Transverse colon (tissue), 4 donors: ENCODE measurements at regions not wholly inside any gene's neighbourhood (a gene's known extent, or its start where the extent isn't known, plus 50 kb on each side); places are given as distances from the start of the nearest gene placed in this dataset.

ENCODE experiments used
- DNase-seq: peaks from one replicate; pipeline ENCODE4 v3.0.0-alpha.2; 2019
- H3K27ac ChIP-seq, 4 donors: fragments of 200-600 bp; sonication (generic); 2 replicates each; pipeline ENCODE4 v1.5.1; 2016 to 2018; ENCODE audit warnings: inconsistent platforms in 4 of 4
- H3K27me3 ChIP-seq: fragments of 200-600 bp; sonication (generic); 2 replicates; pipeline ENCODE4 v1.5.1; 2017; ENCODE audit warnings: inconsistent platforms
- H3K36me3 ChIP-seq, 4 donors: fragments of 200-600 bp; sonication (generic); 2 replicates each; pipeline ENCODE4 v1.5.1; 2017 to 2019; ENCODE audit warnings: inconsistent platforms in 4 of 4
- H3K4me1 ChIP-seq, 4 donors: fragments of 200-600 bp; sonication (generic); 2 replicates each; pipeline ENCODE4 v1.5.1; 2017 to 2020; ENCODE audit warnings: inconsistent platforms in 4 of 4
- H3K4me3 ChIP-seq, 4 donors: fragments of 200-600 bp; sonication (generic); 1 replicate in 1 of 4; 2 replicates in 3 of 4; pipeline versions ENCODE4 v1.5.1 to v1.6.1; 2017 to 2019; ENCODE audit warnings: inconsistent platforms in 4 of 4
- H3K9me3 ChIP-seq, 2 donors: fragments of 200-600 bp; sonication (generic); 2 replicates each; pipeline ENCODE4 v1.5.1; 2017 to 2019; ENCODE audit warnings: inconsistent platforms in 2 of 2
- CTCF ChIP-seq, 5 experiments: fragments of 200-600 bp in 3 of 5; fragments of 450-650 bp in 2 of 5; sonication (generic) in 3 of 5; IDR thresholded peaks; 1 replicate in 2 of 5; 2 replicates in 3 of 5; pipeline ENCODE4 v1.5.1; 2016 to 2017; ENCODE audit warnings: antibody characterized with exemption in 5 of 5, inconsistent platforms in 3 of 5, mild to moderate bottlenecking in 2 of 5, moderate library complexity in 1 of 5
- EP300 ChIP-seq: sonication (generic); formaldehyde crosslinking; IDR thresholded peaks from one replicate; pipeline ENCODE4 v1.6.1; 2017; ENCODE audit warnings: antibody characterized with exemption, low read depth
- POLR2A ChIP-seq: fragments of 450-650 bp; IDR thresholded peaks from one replicate; pipeline ENCODE4 v1.6.1; 2016; ENCODE audit warnings: antibody characterized with exemption, mild to moderate bottlenecking, moderate library complexity
- POLR2AphosphoS5 ChIP-seq, 3 donors: sonication (generic); formaldehyde crosslinking; IDR thresholded peaks; one replicate each; pipeline ENCODE4 v1.6.1; 2016; ENCODE audit warnings: antibody characterized with exemption in 3 of 3
- WGBS, 2 donors: methylation state at CpG; one replicate each; pipeline ENCODE4 v1.1.5; 2018; ENCODE audit warnings: low coverage in 1 of 2; 5-methylcytosine and 5-hydroxymethylcytosine counted together
- in situ Hi-C, 4 donors: fragments of 200-750 bp; cut with MboI; loops; one replicate each; pipeline versions ENCODE4 v1.15.0 to v1.15.1; 2017; ENCODE audit warnings: low sequenced_read_pairs in 3 of 4, low pct_ligation_motif_present in 1 of 4, low pct_unique_long_range_greater_than_20kb in 1 of 4
- intact Hi-C: fragments of 100-400 bp; cut with DNase I; formaldehyde crosslinking; loops from one replicate; pipeline ENCODE4 v1.15.1; 2023; ENCODE audit warnings: low total_unique reads

- intact Hi-C loops (no loop called here), in situ Hi-C loops (no loop called here)
- WGBS, 2 donors = 46 to 76% methylated on average over 2 of the region's 2 CpGs
- Histone ChIP-seq H3K4me1 (no peaks in the 10 kb centered on the region), H3K9me3 (peaks cover 0 to 6% of the 10 kb centered on the region in 2 donors), H3K27me3 (no peaks in the 10 kb centered on the region), H3K36me3 (no peaks in the 10 kb centered on the region), H3K27ac (no peak overlapping the region), H3K4me3 (no peak overlapping the region)
- no peak for DNase-seq
- TF ChIP-seq POLR2A = no peak
- TF ChIP-seq CTCF (IDR thresholded peaks at IDR 0.05) = no peak
- no peak for TF ChIP-seq POLR2AphosphoS5 (IDR thresholded peaks at IDR 0.05)
- no peak for TF ChIP-seq EP300
Measured at GRCh38 chr3:5653426-5654143, 466.1 kb downstream of the EDEM1 start.

- H3K27ac ChIP-seq = no peak overlapping the region
- in situ Hi-C loops = no loop called here
- no peak for DNase-seq
- TF ChIP-seq EP300 (no peak), POLR2A (no peak), POLR2AphosphoS5 (IDR thresholded peaks at IDR 0.05) (no peak), CTCF (IDR thresholded peaks at IDR 0.05) (no peak)
- intact Hi-C loops = no loop called here
- no peaks in the 10 kb centered on the region for H3K4me1 ChIP-seq
- H3K27me3 ChIP-seq = no peaks in the 10 kb centered on the region
- no peak overlapping the region for H3K4me3 ChIP-seq
- peaks cover 0 to 6% of the 10 kb centered on the region in 2 donors for H3K9me3 ChIP-seq
- no peaks in the 10 kb centered on the region for H3K36me3 ChIP-seq
- 54 to 73% methylated on average over 4 to 5 of the region's 5 CpGs for WGBS, 2 donors
Measured at GRCh38 chr3:5657106-5657505, 469.6 kb downstream of the EDEM1 start.

GRCh38 chr3:5663601-5664000 is 476.1 kb downstream of the EDEM1 start:
- TF ChIP-seq EP300 (no peak), POLR2A (no peak), POLR2AphosphoS5 (IDR thresholded peaks at IDR 0.05) (no peak), CTCF (IDR thresholded peaks at IDR 0.05) (no peak)
- H3K4me1 ChIP-seq = no peaks in the 10 kb centered on the region
- no peak overlapping the region for H3K27ac ChIP-seq
- peaks cover 16 to 18% of the 10 kb centered on the region in 2 donors for H3K9me3 ChIP-seq
- 60 to 63% methylated on average over 1 of the region's 1 CpG for WGBS, 2 donors
- in situ Hi-C loops = no loop called here
- H3K27me3 ChIP-seq = no peaks in the 10 kb centered on the region
- no peak for DNase-seq
- intact Hi-C loops = no loop called here
- H3K36me3 ChIP-seq = no peaks in the 10 kb centered on the region
- no peak overlapping the region for H3K4me3 ChIP-seq

GRCh38 chr3:5666455-5666854 is 478.9 kb downstream of the EDEM1 start:
- in situ Hi-C loops (no loop called here), intact Hi-C loops (no loop called here)
- peaks cover 16 to 18% of the 10 kb centered on the region in 2 donors for H3K9me3 ChIP-seq
- H3K4me1 ChIP-seq = no peaks in the 10 kb centered on the region
- no peak for DNase-seq
- H3K36me3 ChIP-seq = no peaks in the 10 kb centered on the region
- H3K27me3 ChIP-seq = no peaks in the 10 kb centered on the region
- no peak overlapping the region for H3K4me3 ChIP-seq
- 74 to 77% methylated on average over 4 of the region's 4 CpGs for WGBS, 2 donors
- H3K27ac ChIP-seq = no peak overlapping the region
- no peak for TF ChIP-seq POLR2A
- TF ChIP-seq POLR2AphosphoS5 (IDR thresholded peaks at IDR 0.05) = no peak
- TF ChIP-seq CTCF (IDR thresholded peaks at IDR 0.05) = no peak
- no peak for TF ChIP-seq EP300
